Neural crest cell (in vitro differentiated cells): ENCODE measurements at regions not wholly inside any gene's neighbourhood (a gene's known extent, or its start where the extent isn't known, plus 50 kb on each side); places are given as distances from the start of the nearest gene placed in this dataset.
"Not testable (repeated sequence)": the region's sequence is repeated elsewhere in the genome, so short reads cannot be mapped to it uniquely, and the experiment has no call there.

ENCODE experiments used
- DNase-seq: peaks from one replicate; pipeline ENCODE4 v3.0.0; 2021; ENCODE audit warnings: low read depth, mixed read lengths, low spot score
- H3K27ac Mint-ChIP-seq: one replicate; pipeline ENCODE4 v1.8.0; 2021; ENCODE audit warnings: mild to moderate bottlenecking, mixed read lengths; ENCODE audit not compliant: unreplicated experiment
- H3K27me3 Mint-ChIP-seq: 2 replicates; pipeline ENCODE4 v1.8.0; 2021; ENCODE audit warnings: low read depth, mild to moderate bottlenecking, mixed read lengths
- H3K36me3 Mint-ChIP-seq: 2 replicates; pipeline ENCODE4 v1.8.0; 2021; ENCODE audit warnings: low read depth, mild to moderate bottlenecking, mixed read lengths
- H3K4me1 Mint-ChIP-seq: 2 replicates; pipeline ENCODE4 v1.8.0; 2021; ENCODE audit warnings: mixed read lengths
- H3K4me3 Mint-ChIP-seq: one replicate; pipeline ENCODE4 v1.8.0; 2021; ENCODE audit warnings: mild to moderate bottlenecking, mixed read lengths
- H3K9me3 Mint-ChIP-seq: 2 replicates; pipeline ENCODE4 v1.8.0; 2021; ENCODE audit warnings: mixed read lengths
- TF ChIP-seq, protein P1 (sequence below): fragments of 200-600 bp; sonication (generic); conservative IDR thresholded peaks from 2 replicates; pipeline ENCODE4 v1.5.0; 2021; ENCODE audit warnings: antibody characterized with exemption, mild to moderate bottlenecking

DNA sequence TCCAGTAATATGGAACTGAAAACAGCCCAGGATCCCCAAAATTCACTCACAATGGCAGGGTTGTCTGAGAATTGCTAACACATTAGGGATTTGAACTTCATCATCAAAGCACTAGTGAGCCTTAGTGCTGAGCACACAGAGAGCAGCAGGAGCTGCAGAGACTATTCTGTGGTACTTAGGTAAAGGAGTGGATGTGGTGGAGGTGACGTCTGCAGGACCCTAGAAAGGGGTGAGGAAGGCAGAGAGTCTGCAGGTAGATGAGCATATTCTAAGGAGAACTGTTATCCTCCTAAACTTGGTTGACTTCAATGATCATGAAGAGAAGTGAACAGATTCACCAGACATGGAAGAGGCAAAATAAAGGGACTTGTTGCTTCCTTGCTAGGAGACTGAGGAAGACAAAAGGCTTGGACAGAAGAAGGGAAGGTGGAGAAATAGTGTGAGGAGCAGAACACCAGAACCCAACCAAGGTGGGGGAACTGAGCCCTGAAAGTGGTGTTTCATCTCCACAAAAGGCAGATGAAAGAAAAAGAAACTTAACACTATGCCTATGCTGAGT, 1164.0 kb downstream of the TMEM121 start:
- Mint-ChIP-seq H3K9me3 (peaks cover 8% of the 10 kb centered on the region), H3K36me3 (peaks cover 6% of the 10 kb centered on the region), H3K27me3 (no peaks in the 10 kb centered on the region), H3K27ac (no peak overlapping the region), H3K4me3 (no peak overlapping the region), H3K4me1 (no peaks in the 10 kb centered on the region)
- TF ChIP-seq, protein P1, sequence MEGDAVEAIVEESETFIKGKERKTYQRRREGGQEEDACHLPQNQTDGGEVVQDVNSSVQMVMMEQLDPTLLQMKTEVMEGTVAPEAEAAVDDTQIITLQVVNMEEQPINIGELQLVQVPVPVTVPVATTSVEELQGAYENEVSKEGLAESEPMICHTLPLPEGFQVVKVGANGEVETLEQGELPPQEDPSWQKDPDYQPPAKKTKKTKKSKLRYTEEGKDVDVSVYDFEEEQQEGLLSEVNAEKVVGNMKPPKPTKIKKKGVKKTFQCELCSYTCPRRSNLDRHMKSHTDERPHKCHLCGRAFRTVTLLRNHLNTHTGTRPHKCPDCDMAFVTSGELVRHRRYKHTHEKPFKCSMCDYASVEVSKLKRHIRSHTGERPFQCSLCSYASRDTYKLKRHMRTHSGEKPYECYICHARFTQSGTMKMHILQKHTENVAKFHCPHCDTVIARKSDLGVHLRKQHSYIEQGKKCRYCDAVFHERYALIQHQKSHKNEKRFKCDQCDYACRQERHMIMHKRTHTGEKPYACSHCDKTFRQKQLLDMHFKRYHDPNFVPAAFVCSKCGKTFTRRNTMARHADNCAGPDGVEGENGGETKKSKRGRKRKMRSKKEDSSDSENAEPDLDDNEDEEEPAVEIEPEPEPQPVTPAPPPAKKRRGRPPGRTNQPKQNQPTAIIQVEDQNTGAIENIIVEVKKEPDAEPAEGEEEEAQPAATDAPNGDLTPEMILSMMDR = no peak
- no peak for DNase-seq

- no peak overlapping the region for H3K4me3 Mint-ChIP-seq
These were observed 1165.4 kb downstream of the TMEM121 start for GRCh38 chr14:106691601-106692291.

DNA sequence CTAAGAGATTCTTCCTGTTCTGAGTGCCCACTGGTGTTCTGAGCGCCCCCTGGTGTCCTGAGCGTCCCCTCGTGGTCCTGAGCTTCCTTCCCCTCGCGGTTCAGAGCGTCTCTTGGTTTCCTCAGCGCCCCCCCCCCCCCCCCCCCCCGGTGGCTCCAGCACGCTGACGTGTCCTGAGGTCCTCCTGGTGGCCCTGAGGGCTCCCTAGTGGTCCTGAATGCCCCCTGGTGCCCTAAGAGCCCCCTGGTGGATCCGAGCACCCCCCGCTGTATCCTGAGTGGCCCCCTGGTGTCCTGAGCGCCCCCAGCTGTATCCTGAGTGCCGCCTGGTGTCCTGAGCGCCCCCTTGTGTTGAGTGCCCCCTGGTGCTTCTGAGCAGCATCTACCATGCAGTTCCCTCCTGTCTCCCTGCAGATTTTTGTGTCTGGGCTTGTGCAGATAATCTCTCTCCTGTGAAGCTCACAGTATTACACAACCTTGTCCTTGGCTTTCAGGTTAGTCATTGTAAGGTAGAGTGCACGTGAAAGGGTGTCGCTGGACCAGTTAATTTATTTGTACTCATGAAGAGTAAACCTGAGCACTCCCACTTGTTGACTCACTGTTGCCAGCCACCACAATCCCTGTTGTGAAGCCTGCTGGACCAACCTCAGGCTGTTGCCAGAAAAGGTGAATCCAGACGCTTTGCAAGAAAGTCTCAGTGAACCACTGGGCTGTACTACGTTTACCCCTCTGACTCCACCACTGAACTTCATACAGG, 1168.4 kb downstream of the TMEM121 start:
- H3K27ac Mint-ChIP-seq = no peak overlapping the region
- no peak overlapping the region for H3K4me3 Mint-ChIP-seq
- no peak for DNase-seq
- H3K9me3 Mint-ChIP-seq = peaks cover 5% of the 10 kb centered on the region
- TF ChIP-seq, protein P1 = no peak
- no peaks in the 10 kb centered on the region for H3K4me1 Mint-ChIP-seq
- peaks cover 6% of the 10 kb centered on the region for H3K36me3 Mint-ChIP-seq
- H3K27me3 Mint-ChIP-seq = no peaks in the 10 kb centered on the region

More at GRCh38 chr14:106691601-106692291, 1165.4 kb downstream of the TMEM121 start:
- Mint-ChIP-seq H3K27me3 (no peaks in the 10 kb centered on the region), H3K9me3 (peaks cover 5% of the 10 kb centered on the region), H3K36me3 (peaks cover 6% of the 10 kb centered on the region), H3K27ac (no peak overlapping the region), H3K4me1 (no peaks in the 10 kb centered on the region)
- no peak for DNase-seq
- TF ChIP-seq, protein P1 = peak; percentile 18

DNA sequence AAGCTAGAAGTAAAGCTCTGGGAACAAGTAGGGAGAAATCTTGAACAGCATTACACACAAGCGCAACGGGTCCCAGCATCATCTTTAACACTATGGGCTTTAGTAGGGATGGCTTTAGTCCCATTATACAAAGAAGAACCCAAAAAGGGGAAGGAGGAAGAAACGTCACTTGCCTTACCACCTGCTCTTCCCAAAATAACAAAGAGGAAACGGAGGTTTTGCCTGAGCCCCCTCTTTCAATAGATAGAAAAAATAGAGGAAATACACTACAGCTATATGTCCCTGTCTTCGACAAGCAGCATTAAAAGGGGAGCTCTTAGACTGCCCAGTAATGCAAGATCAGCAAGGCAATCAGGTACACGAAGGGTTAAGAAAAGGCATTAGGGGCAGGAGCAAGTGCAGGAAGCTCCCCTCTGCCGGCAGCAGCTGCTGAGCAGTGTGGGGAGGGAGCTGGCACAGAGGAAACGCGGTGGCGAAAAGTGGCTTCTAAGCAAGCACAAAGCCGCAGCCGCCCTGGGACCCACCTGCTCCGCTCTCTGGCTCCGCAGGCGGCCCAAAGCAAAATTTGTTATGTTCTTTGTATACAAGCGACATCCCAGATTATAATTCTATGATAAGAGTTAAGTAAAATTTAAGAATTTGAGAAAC, 1172.4 kb downstream of the TMEM121 start:
- H3K9me3 Mint-ChIP-seq = not testable (repeated sequence)

GRCh38 chr14:106703651-106704050, 1177.3 kb downstream of the TMEM121 start:
- H3K9me3 Mint-ChIP-seq, H3K4me3 Mint-ChIP-seq, H3K4me1 Mint-ChIP-seq, H3K27me3 Mint-ChIP-seq, DNase-seq, H3K27ac Mint-ChIP-seq, H3K36me3 Mint-ChIP-seq: not testable (repeated sequence)

More for the DNA sequence above, 1172.4 kb downstream of the TMEM121 start:
- H3K4me1 Mint-ChIP-seq, H3K36me3 Mint-ChIP-seq, DNase-seq, H3K27me3 Mint-ChIP-seq, H3K4me3 Mint-ChIP-seq, H3K27ac Mint-ChIP-seq: not testable (repeated sequence)

DNA sequence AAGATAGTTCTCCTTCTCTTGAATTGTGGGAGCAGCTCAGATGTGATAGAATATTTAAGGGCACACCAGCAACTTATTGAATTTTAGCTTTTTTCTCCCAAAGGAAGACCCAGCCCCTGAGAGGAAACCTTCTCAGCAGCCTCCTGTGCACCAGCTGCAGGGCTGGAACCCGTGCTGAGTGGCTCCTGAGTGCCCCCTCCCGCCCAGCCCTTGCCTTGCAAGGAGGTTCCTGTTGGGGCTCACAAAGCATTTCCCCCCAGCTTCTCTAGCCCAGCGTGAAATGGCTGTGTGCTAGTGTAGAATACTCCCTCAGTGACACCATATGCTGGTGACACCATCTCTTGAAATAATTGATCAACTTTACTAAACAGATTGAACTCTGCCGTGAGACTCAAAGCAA, 1180.1 kb downstream of the TMEM121 start:
- not testable (repeated sequence) for H3K4me1 Mint-ChIP-seq, H3K36me3 Mint-ChIP-seq, DNase-seq, H3K27me3 Mint-ChIP-seq, H3K27ac Mint-ChIP-seq, H3K4me3 Mint-ChIP-seq, H3K9me3 Mint-ChIP-seq

DNA sequence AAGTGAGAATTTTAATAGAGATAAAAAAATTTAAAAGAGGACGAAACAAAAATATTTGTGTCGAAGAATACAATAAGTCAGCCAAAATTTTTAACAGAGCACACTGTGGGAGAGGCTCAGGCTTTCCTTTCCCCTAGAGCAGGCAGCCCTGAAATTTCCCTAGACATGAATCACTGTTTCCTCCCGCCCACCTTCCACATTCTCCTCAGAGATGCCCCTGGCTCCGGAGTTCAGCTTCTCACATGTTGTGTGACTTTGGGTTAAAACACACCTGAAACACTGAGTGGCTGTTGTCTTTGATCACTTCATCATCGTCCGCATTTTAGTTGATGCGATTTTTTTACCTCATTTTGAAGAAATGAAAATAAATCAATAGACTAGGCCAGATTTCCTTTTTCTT, 1183.8 kb downstream of the TMEM121 start:
- not testable (repeated sequence) for H3K27ac Mint-ChIP-seq, H3K27me3 Mint-ChIP-seq, H3K4me1 Mint-ChIP-seq, DNase-seq, H3K4me3 Mint-ChIP-seq, H3K9me3 Mint-ChIP-seq, H3K36me3 Mint-ChIP-seq

DNA sequence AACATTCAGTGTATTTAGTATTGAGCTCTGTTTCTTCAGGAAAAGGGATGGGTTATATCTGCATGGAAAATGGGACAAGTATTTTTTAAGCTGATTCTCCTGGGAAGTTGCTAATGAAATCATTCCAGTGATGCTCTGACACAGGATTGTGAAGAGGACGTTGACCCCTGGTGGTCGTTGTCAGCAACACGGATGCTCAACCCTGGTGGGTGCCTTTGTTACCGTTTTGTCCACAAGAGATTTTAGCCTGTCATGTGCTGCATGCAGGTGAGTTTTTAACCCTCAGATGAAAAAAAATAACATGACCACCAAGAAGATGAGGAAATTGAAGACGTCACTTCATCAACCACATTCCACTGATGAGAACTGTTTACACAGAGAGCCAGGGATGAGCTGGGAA, 1186.1 kb downstream of the TMEM121 start:
- H3K9me3 Mint-ChIP-seq, H3K27ac Mint-ChIP-seq, H3K36me3 Mint-ChIP-seq, DNase-seq, H3K4me3 Mint-ChIP-seq, H3K4me1 Mint-ChIP-seq, H3K27me3 Mint-ChIP-seq: not testable (repeated sequence)

- not testable (repeated sequence) for H3K27me3 Mint-ChIP-seq, H3K4me3 Mint-ChIP-seq, H3K27ac Mint-ChIP-seq, H3K36me3 Mint-ChIP-seq, H3K9me3 Mint-ChIP-seq, H3K4me1 Mint-ChIP-seq, DNase-seq
These were observed 1188.4 kb downstream of the TMEM121 start for GRCh38 chr14:106714446-106715428.
